Neural progenitor cell (in vitro differentiated cells): ENCODE measurements at regions not wholly inside any gene's neighbourhood (a gene's known extent, or its start where the extent isn't known, plus 50 kb on each side); places are given as distances from the start of the nearest gene placed in this dataset.

Experiments
- DNase-seq: peaks from one replicate; pipeline ENCODE4 v3.0.0-alpha.2; 2016; ENCODE audit warnings: low spot score
- H2AFZ ChIP-seq: fragments of 200-600 bp; sonication (generic); replicated peaks from 2 replicates; pipeline ENCODE4 v1.6.1; 2016; ENCODE audit warnings: antibody characterized with exemption
- H3F3A ChIP-seq: fragments of 200-600 bp; sonication (generic); 2 replicates; pipeline ENCODE4 v1.6.1; 2016; ENCODE audit warnings: antibody characterized with exemption, low read depth
- H3K27ac ChIP-seq: fragments of 200-600 bp; sonication (generic); 2 replicates; pipeline ENCODE4 v1.5.1; 2016; ENCODE audit warnings: mild to moderate bottlenecking
- H3K27me3 ChIP-seq: fragments of 200-600 bp; sonication (generic); 2 replicates; pipeline ENCODE4 v1.6.1; 2016; ENCODE audit warnings: mild to moderate bottlenecking, moderate library complexity
- H3K36me3 ChIP-seq: fragments of 200-600 bp; sonication (generic); 2 replicates; pipeline ENCODE4 v1.5.1; 2016
- H3K4me1 ChIP-seq: fragments of 200-600 bp; sonication (generic); 2 replicates; pipeline ENCODE4 v1.6.1; 2016; ENCODE audit warnings: mixed run types
- H3K4me2 ChIP-seq: fragments of 200-600 bp; sonication (generic); 2 replicates; pipeline ENCODE4 v1.6.1; 2016
- H3K4me3 ChIP-seq: fragments of 200-600 bp; sonication (generic); 2 replicates; pipeline ENCODE4 v1.5.1; 2016
- H3K79me2 ChIP-seq: fragments of 200-600 bp; sonication (generic); 2 replicates; pipeline ENCODE4 v1.6.1; 2016; ENCODE audit warnings: low read depth
- H3K9ac ChIP-seq: fragments of 200-600 bp; sonication (generic); 2 replicates; pipeline ENCODE4 v1.6.1; 2016
- H3K9me3 ChIP-seq: fragments of 200-600 bp; sonication (generic); 2 replicates; pipeline ENCODE4 v1.5.1; 2016; ENCODE audit warnings: low read depth
- H4K20me1 ChIP-seq: fragments of 200-600 bp; sonication (generic); 2 replicates; pipeline ENCODE4 v1.6.1; 2016; ENCODE audit warnings: low read depth
- H3K27ac Mint-ChIP-seq: 3 replicates; pipeline ENCODE4 v1.8.0; 2021; ENCODE audit warnings: mixed read lengths
- H3K27me3 Mint-ChIP-seq: 2 replicates; pipeline ENCODE4 v1.8.0; 2022; ENCODE audit warnings: low read depth, mild to moderate bottlenecking, inconsistent platforms, moderate library complexity, mixed read lengths; ENCODE audit not compliant: insufficient read depth
- H3K36me3 Mint-ChIP-seq: 3 replicates; pipeline ENCODE4 v1.8.0; 2021; ENCODE audit warnings: mixed read lengths
- H3K4me1 Mint-ChIP-seq: 3 replicates; pipeline ENCODE4 v1.8.0; 2021; ENCODE audit warnings: mixed read lengths
- H3K4me3 Mint-ChIP-seq: 3 replicates; pipeline ENCODE4 v1.8.0; 2021; ENCODE audit warnings: mild to moderate bottlenecking, moderate library complexity, mixed read lengths
- H3K9me3 Mint-ChIP-seq: 3 replicates; pipeline ENCODE4 v1.8.0; 2020; ENCODE audit warnings: mixed read lengths
- CTCF ChIP-seq: fragments of 200-600 bp; sonication (generic); IDR thresholded peaks from 2 replicates; pipeline ENCODE4 v1.5.1; 2017; ENCODE audit warnings: antibody characterized with exemption, mild to moderate bottlenecking
- EZH2 ChIP-seq: fragments of 200-600 bp; sonication (generic); IDR thresholded peaks from 2 replicates; pipeline ENCODE4 v1.6.1; 2017; ENCODE audit warnings: antibody characterized with exemption, mild to moderate bottlenecking, moderate library complexity
- EZH2phosphoT487 ChIP-seq: fragments of 200-600 bp; sonication (generic); IDR thresholded peaks from 2 replicates; pipeline ENCODE4 v1.6.1; 2017; ENCODE audit warnings: antibody characterized with exemption

- H3K4me1 ChIP-seq: no peaks in the 10 kb centered on the region
- Mint-ChIP-seq H3K4me3 (no peak overlapping the region), H3K36me3 (no peaks in the 10 kb centered on the region), H3K4me1 (peaks cover 6% of the 10 kb centered on the region), H3K27me3 (peaks cover 4% of the 10 kb centered on the region), H3K9me3 (no peaks in the 10 kb centered on the region), H3K27ac (no peak overlapping the region)
- H3K27ac ChIP-seq: no peak overlapping the region
- H3K4me2 ChIP-seq: no peak overlapping the region
- no peaks in the 10 kb centered on the region for H3K9me3 ChIP-seq
- TF ChIP-seq CTCF: no peak
- H2AFZ ChIP-seq: peak overlapping the region; percentile 15
- no peak for DNase-seq
- no peaks in the 10 kb centered on the region for H3K79me2 ChIP-seq
- no peaks in the 10 kb centered on the region for H4K20me1 ChIP-seq
- no peaks in the 10 kb centered on the region for H3F3A ChIP-seq
- H3K4me3 ChIP-seq: no peak overlapping the region
- H3K36me3 ChIP-seq: no peaks in the 10 kb centered on the region
- peaks cover 3% of the 10 kb centered on the region for H3K27me3 ChIP-seq
- H3K9ac ChIP-seq: no peak overlapping the region
Measured at GRCh38 chr18:77896586-77897252, 647.1 kb downstream of the GALR1 start.

DNA sequence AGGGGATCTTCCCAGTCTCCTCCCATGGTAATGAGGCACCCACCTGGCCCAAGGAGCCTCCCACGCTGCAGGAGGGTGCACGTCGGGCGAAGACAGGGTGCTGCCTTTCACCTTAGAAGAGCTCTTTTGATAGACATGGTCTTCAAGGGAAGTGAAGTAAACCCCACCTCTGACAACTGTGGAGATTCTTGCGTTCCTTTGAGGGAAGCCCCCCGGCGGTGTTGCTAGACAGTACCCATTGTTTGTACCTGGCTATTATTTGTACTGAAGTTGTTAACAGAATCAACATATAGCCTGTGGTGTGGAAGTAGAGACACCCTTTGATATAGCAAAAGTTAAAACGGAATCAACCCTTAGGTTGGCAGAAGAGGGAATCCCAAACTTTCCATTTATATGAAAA, 648.0 kb downstream of the GALR1 start:
- peaks cover 3% of the 10 kb centered on the region for H3K27me3 Mint-ChIP-seq
- no peaks in the 10 kb centered on the region for H3F3A ChIP-seq

GRCh38 chr18:77899972-77900754, 650.5 kb downstream of the GALR1 start:
- Histone ChIP-seq H3K9me3 (no peaks in the 10 kb centered on the region), H3K4me2 (peak overlapping the region; percentile 79)

More for the DNA sequence above, 648.0 kb downstream of the GALR1 start:
- H3K9me3 Mint-ChIP-seq: no peaks in the 10 kb centered on the region
- no peak for DNase-seq
- H3K4me1 Mint-ChIP-seq: peaks cover 6% of the 10 kb centered on the region
- no peak overlapping the region for H3K27ac ChIP-seq
- no peaks in the 10 kb centered on the region for H3K36me3 ChIP-seq
- TF ChIP-seq EZH2: no peak
- H2AFZ ChIP-seq: no peak overlapping the region
- no peak overlapping the region for H3K27ac Mint-ChIP-seq
- no peak overlapping the region for H3K4me3 Mint-ChIP-seq
- H3K4me1 ChIP-seq: no peaks in the 10 kb centered on the region
- H4K20me1 ChIP-seq: no peaks in the 10 kb centered on the region
- H3K4me2 ChIP-seq: no peak overlapping the region
- H3K27me3 ChIP-seq: peaks cover 3% of the 10 kb centered on the region
- H3K4me3 ChIP-seq: no peak overlapping the region
- H3K36me3 Mint-ChIP-seq: no peaks in the 10 kb centered on the region
- H3K9ac ChIP-seq: no peak overlapping the region
- no peaks in the 10 kb centered on the region for H3K79me2 ChIP-seq
- no peaks in the 10 kb centered on the region for H3K9me3 ChIP-seq

More at GRCh38 chr18:77899972-77900754, 650.5 kb downstream of the GALR1 start:
- no peaks in the 10 kb centered on the region for H3K36me3 ChIP-seq
- Mint-ChIP-seq H3K36me3 (no peaks in the 10 kb centered on the region), H3K27ac (no peak overlapping the region), H3K4me3 (peak overlapping the region; percentile 79), H3K4me1 (peaks cover 6% of the 10 kb centered on the region), H3K9me3 (no peaks in the 10 kb centered on the region), H3K27me3 (no peaks in the 10 kb centered on the region)
- TF ChIP-seq EZH2phosphoT487 (no peak), EZH2 (no peak), CTCF (peak; percentile 69)
- H3K4me3 ChIP-seq: peak overlapping the region; percentile 55
- H3K27ac ChIP-seq: no peak overlapping the region
- no peaks in the 10 kb centered on the region for H3K4me1 ChIP-seq
- no peaks in the 10 kb centered on the region for H3F3A ChIP-seq
- H3K9ac ChIP-seq: no peak overlapping the region
- peak overlapping the region; percentile 99 for H2AFZ ChIP-seq
- DNase-seq: peak; percentile 89
- H3K27me3 ChIP-seq: peaks cover 3% of the 10 kb centered on the region
- H4K20me1 ChIP-seq: no peaks in the 10 kb centered on the region
- H3K79me2 ChIP-seq: no peaks in the 10 kb centered on the region
